Progenitor cell of endocrine pancreas (in vitro differentiated cells): ENCODE measurements at regions not wholly inside any gene's neighbourhood (a gene's known extent, or its start where the extent isn't known, plus 50 kb on each side); places are given as distances from the start of the nearest gene placed in this dataset.

Source experiments
- DNase-seq: peaks from one replicate; pipeline ENCODE4 v3.0.0; 2021; ENCODE audit warnings: low spot score; ENCODE audit not compliant: unreplicated experiment
- H3K27ac Mint-ChIP-seq: 2 replicates; pipeline ENCODE4 v1.8.0; 2021; ENCODE audit warnings: mild to moderate bottlenecking, moderate library complexity, mixed read lengths
- H3K27me3 Mint-ChIP-seq: 2 replicates; pipeline ENCODE4 v1.8.0; 2021; ENCODE audit warnings: mixed read lengths
- H3K36me3 Mint-ChIP-seq: 2 replicates; pipeline ENCODE4 v1.8.0; 2022; ENCODE audit warnings: mixed read lengths; ENCODE audit not compliant: insufficient read depth
- H3K4me1 Mint-ChIP-seq: 2 replicates; pipeline ENCODE4 v1.8.0; 2021; ENCODE audit warnings: low read depth, mixed read lengths
- H3K4me3 Mint-ChIP-seq: 2 replicates; pipeline ENCODE4 v1.8.0; 2021; ENCODE audit warnings: low read depth, mild to moderate bottlenecking, moderate library complexity, mixed read lengths
- H3K9me3 Mint-ChIP-seq: 2 replicates; pipeline ENCODE4 v1.8.0; 2021; ENCODE audit warnings: low read depth, mixed read lengths
- TF ChIP-seq, protein P1 (sequence below): fragments of 200-600 bp; sonication (generic); IDR thresholded peaks from one replicate; pipeline ENCODE4 v1.5.0; 2021; ENCODE audit warnings: antibody characterized with exemption, mild to moderate bottlenecking; ENCODE audit not compliant: unreplicated experiment

GRCh38 chr4:33029976-33030375, 2309.8 kb downstream of the PCDH7 start:
- no peaks in the 10 kb centered on the region for H3K4me1 Mint-ChIP-seq
- no peaks in the 10 kb centered on the region for H3K9me3 Mint-ChIP-seq
- H3K27ac Mint-ChIP-seq = no peak overlapping the region
- no peaks in the 10 kb centered on the region for H3K36me3 Mint-ChIP-seq
- H3K27me3 Mint-ChIP-seq = no peaks in the 10 kb centered on the region
- H3K4me3 Mint-ChIP-seq = no peak overlapping the region
- DNase-seq = no peak
- TF ChIP-seq, protein P1, sequence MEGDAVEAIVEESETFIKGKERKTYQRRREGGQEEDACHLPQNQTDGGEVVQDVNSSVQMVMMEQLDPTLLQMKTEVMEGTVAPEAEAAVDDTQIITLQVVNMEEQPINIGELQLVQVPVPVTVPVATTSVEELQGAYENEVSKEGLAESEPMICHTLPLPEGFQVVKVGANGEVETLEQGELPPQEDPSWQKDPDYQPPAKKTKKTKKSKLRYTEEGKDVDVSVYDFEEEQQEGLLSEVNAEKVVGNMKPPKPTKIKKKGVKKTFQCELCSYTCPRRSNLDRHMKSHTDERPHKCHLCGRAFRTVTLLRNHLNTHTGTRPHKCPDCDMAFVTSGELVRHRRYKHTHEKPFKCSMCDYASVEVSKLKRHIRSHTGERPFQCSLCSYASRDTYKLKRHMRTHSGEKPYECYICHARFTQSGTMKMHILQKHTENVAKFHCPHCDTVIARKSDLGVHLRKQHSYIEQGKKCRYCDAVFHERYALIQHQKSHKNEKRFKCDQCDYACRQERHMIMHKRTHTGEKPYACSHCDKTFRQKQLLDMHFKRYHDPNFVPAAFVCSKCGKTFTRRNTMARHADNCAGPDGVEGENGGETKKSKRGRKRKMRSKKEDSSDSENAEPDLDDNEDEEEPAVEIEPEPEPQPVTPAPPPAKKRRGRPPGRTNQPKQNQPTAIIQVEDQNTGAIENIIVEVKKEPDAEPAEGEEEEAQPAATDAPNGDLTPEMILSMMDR = no peak

GRCh38 chr4:33031328-33031727, 2311.2 kb downstream of the PCDH7 start:
- Mint-ChIP-seq H3K27me3 (no peaks in the 10 kb centered on the region), H3K4me3 (no peak overlapping the region), H3K36me3 (no peaks in the 10 kb centered on the region), H3K4me1 (no peaks in the 10 kb centered on the region), H3K9me3 (no peaks in the 10 kb centered on the region), H3K27ac (no peak overlapping the region)
- TF ChIP-seq, protein P1 = no peak
- no peak for DNase-seq

DNA sequence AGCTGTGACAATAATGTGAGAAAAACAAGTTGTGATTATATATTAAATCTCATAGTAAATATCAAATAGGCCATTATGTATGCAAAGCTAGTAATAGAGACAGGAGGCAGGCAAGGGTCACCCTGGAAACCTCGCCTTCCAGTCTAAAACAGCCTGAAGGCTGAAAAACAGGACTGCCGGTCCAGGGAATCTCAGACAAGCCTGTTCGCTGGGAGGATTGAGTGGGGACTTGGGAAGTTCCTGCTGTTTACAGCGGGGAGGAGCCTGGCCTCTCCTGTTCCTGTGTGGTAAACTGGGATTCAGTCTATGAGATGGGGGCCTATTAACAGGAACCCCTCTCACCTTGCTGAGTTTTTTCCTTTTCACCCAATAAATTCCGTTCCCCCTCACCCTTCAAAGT, 2317.3 kb downstream of the PCDH7 start:
- no peak for DNase-seq
- Mint-ChIP-seq H3K4me1 (no peaks in the 10 kb centered on the region), H3K27ac (no peak overlapping the region), H3K27me3 (no peaks in the 10 kb centered on the region), H3K9me3 (peaks cover 2% of the 10 kb centered on the region), H3K4me3 (no peak overlapping the region), H3K36me3 (no peaks in the 10 kb centered on the region)
- TF ChIP-seq, protein P1 = no peak

- Mint-ChIP-seq H3K4me1 (no peaks in the 10 kb centered on the region), H3K27ac (no peak overlapping the region), H3K27me3 (no peaks in the 10 kb centered on the region), H3K9me3 (peaks cover 5% of the 10 kb centered on the region), H3K4me3 (no peak overlapping the region), H3K36me3 (no peaks in the 10 kb centered on the region)
- TF ChIP-seq, protein P1 = no peak
- DNase-seq = no peak
Measured at GRCh38 chr4:33045334-33045733, 2325.2 kb downstream of the PCDH7 start.

- no peak overlapping the region for H3K4me3 Mint-ChIP-seq
- TF ChIP-seq, protein P1 = no peak
- peaks cover 3% of the 10 kb centered on the region for H3K9me3 Mint-ChIP-seq
- H3K27ac Mint-ChIP-seq = no peak overlapping the region
- H3K36me3 Mint-ChIP-seq = no peaks in the 10 kb centered on the region
- no peak for DNase-seq
- no peaks in the 10 kb centered on the region for H3K27me3 Mint-ChIP-seq
- no peaks in the 10 kb centered on the region for H3K4me1 Mint-ChIP-seq
Measured at GRCh38 chr4:33052241-33052640, 2332.1 kb downstream of the PCDH7 start.
